ENCODE measurements at regions not wholly inside any gene's neighbourhood (a gene's known extent, or its start where the extent isn't known, plus 50 kb on each side); places are given as distances from the start of the nearest gene placed in this dataset.

DNA sequence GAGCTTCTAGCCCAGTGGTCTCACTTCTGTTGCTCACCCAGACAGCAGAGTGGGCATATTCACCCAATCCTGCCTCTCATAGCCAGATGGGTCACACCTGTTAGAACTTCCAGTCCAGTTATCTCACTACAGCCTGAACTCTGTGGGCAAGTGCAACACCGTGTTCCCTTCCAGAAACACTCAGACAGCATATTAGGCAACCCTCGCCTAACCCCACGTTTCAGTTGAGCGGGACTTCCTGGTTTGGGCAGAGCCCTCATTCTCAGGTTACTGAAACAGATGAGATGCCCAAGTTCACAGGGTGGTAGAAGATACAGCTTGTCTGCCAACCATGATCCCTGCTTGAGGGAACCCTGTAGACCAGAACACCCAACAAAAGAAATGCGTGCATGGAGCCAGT is 538.2 kb downstream of the CYLC2 start:
- TF ChIP-seq, protein P1, sequence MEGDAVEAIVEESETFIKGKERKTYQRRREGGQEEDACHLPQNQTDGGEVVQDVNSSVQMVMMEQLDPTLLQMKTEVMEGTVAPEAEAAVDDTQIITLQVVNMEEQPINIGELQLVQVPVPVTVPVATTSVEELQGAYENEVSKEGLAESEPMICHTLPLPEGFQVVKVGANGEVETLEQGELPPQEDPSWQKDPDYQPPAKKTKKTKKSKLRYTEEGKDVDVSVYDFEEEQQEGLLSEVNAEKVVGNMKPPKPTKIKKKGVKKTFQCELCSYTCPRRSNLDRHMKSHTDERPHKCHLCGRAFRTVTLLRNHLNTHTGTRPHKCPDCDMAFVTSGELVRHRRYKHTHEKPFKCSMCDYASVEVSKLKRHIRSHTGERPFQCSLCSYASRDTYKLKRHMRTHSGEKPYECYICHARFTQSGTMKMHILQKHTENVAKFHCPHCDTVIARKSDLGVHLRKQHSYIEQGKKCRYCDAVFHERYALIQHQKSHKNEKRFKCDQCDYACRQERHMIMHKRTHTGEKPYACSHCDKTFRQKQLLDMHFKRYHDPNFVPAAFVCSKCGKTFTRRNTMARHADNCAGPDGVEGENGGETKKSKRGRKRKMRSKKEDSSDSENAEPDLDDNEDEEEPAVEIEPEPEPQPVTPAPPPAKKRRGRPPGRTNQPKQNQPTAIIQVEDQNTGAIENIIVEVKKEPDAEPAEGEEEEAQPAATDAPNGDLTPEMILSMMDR (IDR thresholded peaks at IDR 0.05) = no peak
- no peak for TF ChIP-seq POLR2AphosphoS5 (IDR thresholded peaks at IDR 0.05)

Data from transverse colon (tissue), 4 donors.